H1 (cell line): ENCODE measurements at regions not wholly inside any gene's neighbourhood (a gene's known extent, or its start where the extent isn't known, plus 50 kb on each side); places are given as distances from the start of the nearest gene placed in this dataset.

Experiments
- CTCF ChIA-PET: fragments of 300-600 bp; sonication (Branson Sonifier 250); formaldehyde crosslinking; loops from one replicate; lab custom pipeline; 2021; ENCODE audit not compliant: partially characterized antibody; lab: Charles Lee
- POLR2A ChIA-PET: fragments of 300-600 bp; sonication (Branson Sonifier 250); formaldehyde crosslinking; loops from one replicate; lab custom pipeline; 2021; ENCODE audit warnings: inconsistent platforms; ENCODE audit not compliant: partially characterized antibody; lab: Charles Lee
- DNase-seq, 2 experiments: peaks; one replicate each; pipeline versions ENCODE4 v3.0.0 to v3.0.0-alpha.2; 2010 to 2022; ENCODE audit warnings: low spot score in 2 of 2, low read depth in 1 of 2, mixed read lengths in 1 of 2
- FAIRE-seq: peaks from 2 replicates; lab custom pipeline; 2011; peaks lifted over from hg19 to GRCh38; lab: Jason Lieb, UNC
- H2AFZ ChIP-seq: 2 replicates; pipeline ENCODE4 v1.8.1; 2012; ENCODE audit warnings: low read length, inconsistent platforms
- H2AK5ac ChIP-seq: 2 replicates; pipeline ENCODE4 v1.6.1; 2013; ENCODE audit warnings: low read depth, low read length
- H2BK120ac ChIP-seq: replicated peaks from 2 replicates; pipeline ENCODE3; 2013; ENCODE audit warnings: low read depth, low read length, inconsistent platforms
- H2BK12ac ChIP-seq: 2 replicates; pipeline ENCODE4 v1.6.1; 2013; ENCODE audit warnings: low read depth, low read length
- H2BK15ac ChIP-seq: 2 replicates; pipeline ENCODE4 v1.6.1; 2013; ENCODE audit warnings: low read length
- H2BK20ac ChIP-seq: 2 replicates; pipeline ENCODE4 v1.6.1; 2013; ENCODE audit warnings: low read length
- H2BK5ac ChIP-seq: 2 replicates; pipeline ENCODE4 v1.6.1; 2013; ENCODE audit warnings: low read depth, low read length
- H3K14ac ChIP-seq: 2 replicates; pipeline ENCODE4 v1.6.1; 2013; ENCODE audit warnings: inconsistent platforms; ENCODE audit not compliant: insufficient read length
- H3K18ac ChIP-seq: 2 replicates; pipeline ENCODE4 v1.6.1; 2013; ENCODE audit warnings: low read length; ENCODE audit errors: extremely low read depth
- H3K23ac ChIP-seq: 2 replicates; pipeline ENCODE4 v1.6.1; 2013; ENCODE audit warnings: inconsistent platforms; ENCODE audit not compliant: insufficient read length
- H3K23me2 ChIP-seq: 2 replicates; pipeline ENCODE4 v1.6.1; 2013; ENCODE audit warnings: low read depth, low read length
- H3K27ac ChIP-seq: 2 replicates; pipeline ENCODE4 v1.6.1; 2011; ENCODE audit warnings: low read depth, low read length, inconsistent platforms
- H3K27me3 ChIP-seq, 4 experiments: replicated peaks in 1 of 4; 1 replicate in 1 of 4; 2 replicates in 3 of 4; pipeline versions ENCODE4 v1.6.1 to v1.8.1; 2011 to 2013; ENCODE audit warnings: low read length in 3 of 4, mild to moderate bottlenecking in 3 of 4, inconsistent platforms in 2 of 4, mixed read lengths in 2 of 4, moderate library complexity in 1 of 4; ENCODE audit not compliant: control insufficient read depth in 3 of 4, insufficient read depth in 3 of 4; ENCODE audit errors: extremely low read depth in 1 of 4
- H3K36me3 ChIP-seq, 4 experiments: 2 replicates each; pipeline versions ENCODE4 v1.6.1 to v1.8.1; 2011 to 2013; ENCODE audit warnings: mild to moderate bottlenecking in 4 of 4, low read length in 3 of 4, moderate library complexity in 2 of 4, control low read depth in 1 of 4, inconsistent platforms in 1 of 4; ENCODE audit not compliant: insufficient read depth in 4 of 4, control insufficient read depth in 2 of 4
- H3K4ac ChIP-seq: replicated peaks from 2 replicates; pipeline ENCODE3; 2013; ENCODE audit warnings: low read length, low read depth, mixed read lengths, inconsistent platforms; ENCODE audit not compliant: insufficient read length
- H3K4me1 ChIP-seq, 4 experiments: replicated peaks in 1 of 4; 1 replicate in 1 of 4; 2 replicates in 3 of 4; pipeline versions ENCODE4 v1.6.1 to v1.8.1; 2011 to 2013; ENCODE audit warnings: low read length in 3 of 4, inconsistent platforms in 2 of 4, mixed read lengths in 1 of 4; ENCODE audit not compliant: insufficient read depth in 4 of 4, control insufficient read depth in 3 of 4
- H3K4me2 ChIP-seq, 2 experiments: 2 replicates each; pipeline versions ENCODE4 v1.6.1 to v1.8.1; 2011 to 2013; ENCODE audit warnings: low read depth in 2 of 2, low read length in 2 of 2, control low read depth in 1 of 2, inconsistent platforms in 1 of 2, mild to moderate bottlenecking in 1 of 2; ENCODE audit not compliant: insufficient read depth in 1 of 2
- H3K4me3 ChIP-seq, 4 experiments: fragments of 200-600, 300-600 bp in 1 of 4; sonication (generic), shearing (Covaris generic), sonication (Bioruptor Twin) in 1 of 4; 2 replicates each; pipeline versions ENCODE4 v1.5.1 to v1.8.1; 2011 to 2016; ENCODE audit warnings: low read length in 4 of 4, low read depth in 3 of 4, control low read depth in 2 of 4, inconsistent platforms in 2 of 4, mild to moderate bottlenecking in 2 of 4, mixed read lengths in 1 of 4, moderate library complexity in 1 of 4; ENCODE audit not compliant: insufficient read depth in 2 of 4; ENCODE audit errors: extremely low read depth in 1 of 4
- H3K56ac ChIP-seq: replicated peaks from 2 replicates; pipeline ENCODE3; 2013; ENCODE audit warnings: low read depth, mild to moderate bottlenecking, mixed read lengths, low read length, inconsistent platforms; ENCODE audit not compliant: insufficient read length
- H3K79me1 ChIP-seq: 2 replicates; pipeline ENCODE4 v1.6.1; 2013; ENCODE audit warnings: low read depth, low read length, control low read depth
- H3K79me2 ChIP-seq, 2 experiments: 2 replicates each; pipeline versions ENCODE4 v1.6.1 to v1.8.1; 2012 to 2013; ENCODE audit warnings: low read length in 2 of 2, mild to moderate bottlenecking in 2 of 2, inconsistent platforms in 1 of 2; ENCODE audit not compliant: insufficient read depth in 2 of 2, control insufficient read depth in 1 of 2
- H3K9ac ChIP-seq, 4 experiments: replicated peaks in 1 of 4; 1 replicate in 1 of 4; 2 replicates in 3 of 4; pipeline versions ENCODE4 v1.6.1 to v1.8.1; 2011 to 2013; ENCODE audit warnings: low read depth in 3 of 4, low read length in 3 of 4, control low read depth in 2 of 4, mild to moderate bottlenecking in 2 of 4, moderate library complexity in 2 of 4, inconsistent platforms in 1 of 4; ENCODE audit errors: extremely low read depth in 1 of 4
- H3K9me3 ChIP-seq, 2 experiments: 2 replicates each; pipeline versions ENCODE4 v1.6.1 to v1.8.1; 2012 to 2013; ENCODE audit warnings: mild to moderate bottlenecking in 2 of 2, moderate library complexity in 2 of 2, control low read depth in 1 of 2, inconsistent platforms in 1 of 2, low read depth in 1 of 2, low read length in 1 of 2, mixed read lengths in 1 of 2; ENCODE audit not compliant: insufficient read depth in 2 of 2
- H4K20me1 ChIP-seq, 2 experiments: replicated peaks in 1 of 2; 2 replicates each; pipeline versions ENCODE3 to v1.8.1; 2011 to 2013; ENCODE audit warnings: inconsistent platforms in 2 of 2, low read length in 2 of 2, mild to moderate bottlenecking in 1 of 2; ENCODE audit not compliant: insufficient read depth in 2 of 2, control insufficient read depth in 1 of 2
- H4K5ac ChIP-seq: 2 replicates; pipeline ENCODE4 v1.6.1; 2013; ENCODE audit warnings: low read length, low read depth, mixed read lengths, inconsistent platforms; ENCODE audit not compliant: insufficient read length
- H4K8ac ChIP-seq: 2 replicates; pipeline ENCODE4 v1.8.0; 2013; ENCODE audit warnings: mild to moderate bottlenecking, moderate library complexity, low read length, inconsistent platforms; ENCODE audit not compliant: insufficient read depth; ENCODE audit errors: extremely low read depth
- H4K91ac ChIP-seq: replicated peaks from 2 replicates; pipeline ENCODE3; 2013; ENCODE audit warnings: low read length, mixed read lengths, inconsistent platforms; ENCODE audit not compliant: insufficient read length
- ATF3 ChIP-seq: IDR thresholded peaks from 2 replicates; pipeline ENCODE4 v1.6.1; 2011; ENCODE audit warnings: low read depth, mild to moderate bottlenecking, low read length; ENCODE audit not compliant: insufficient read depth
- EGR1 ChIP-seq: IDR thresholded peaks from 2 replicates; pipeline ENCODE4 v1.6.1; 2011; ENCODE audit warnings: low read depth, low read length, borderline replicate concordance
- EP300 ChIP-seq, 2 experiments: IDR thresholded peaks; 1 replicate in 1 of 2; 2 replicates in 1 of 2; pipeline ENCODE4 v1.6.1; 2011 to 2012; ENCODE audit warnings: low read depth in 2 of 2, low read length in 2 of 2, mild to moderate bottlenecking in 2 of 2, borderline replicate concordance in 1 of 2, inconsistent platforms in 1 of 2, moderate library complexity in 1 of 2
- RNF2 ChIP-seq: fragments of 200-900, 300-1000 bp; sonication (generic); IDR thresholded peaks from 2 replicates; pipeline ENCODE4 v1.7.1; 2016; ENCODE audit warnings: borderline replicate concordance, low read depth, mild to moderate bottlenecking, antibody characterized with exemption, low read length; ENCODE audit not compliant: poor library complexity, severe bottlenecking; ENCODE audit errors: missing control alignments
- SIX5 ChIP-seq: IDR thresholded peaks from 2 replicates; pipeline ENCODE4 v1.6.1; 2011; ENCODE audit warnings: mild to moderate bottlenecking, low read depth, low read length
- TAF7 ChIP-seq: optimal IDR thresholded peaks from 2 replicates; pipeline ENCODE3; 2011; ENCODE audit warnings: low read depth, mild to moderate bottlenecking, inconsistent platforms, low read length, moderate library complexity, borderline replicate concordance
- WGBS, 2 experiments: shearing (Covaris generic) in 1 of 2; methylation state at CpG; one replicate each; pipeline versions ENCODE4 v1.1.6 to v1.1.7; 2013 to 2015; ENCODE audit warnings: low lambda C conversion rate in 2 of 2, mixed read lengths in 2 of 2, inconsistent platforms in 1 of 2, low coverage in 1 of 2, missing lambda C conversion rate in 1 of 2; ENCODE audit not compliant: insufficient replicate concordance in 2 of 2, insufficient coverage in 1 of 2, insufficient read length in 1 of 2; ENCODE audit errors: extremely low coverage in 1 of 2, missing lambda C conversion rate in 1 of 2; 5-methylcytosine and 5-hydroxymethylcytosine counted together

GRCh38 chr5:88051148-88051547 is 217.5 kb downstream of the TMEM161B start:
- no peak for FAIRE-seq
- H2BK120ac ChIP-seq: no peak overlapping the region
- no peak overlapping the region for H3K23ac ChIP-seq
- no peak overlapping the region for H2BK5ac ChIP-seq
- no peak overlapping the region for H3K9ac ChIP-seq
- no peaks in the 10 kb centered on the region for H3K27me3 ChIP-seq
- no peak overlapping the region for H2AK5ac ChIP-seq
- no peak overlapping the region for H3K27ac ChIP-seq
- no peak overlapping the region for H2BK12ac ChIP-seq
- no peak overlapping the region for H2BK15ac ChIP-seq
- CTCF ChIA-PET: no interaction called here
- H2BK20ac ChIP-seq: no peak overlapping the region
- DNase-seq: no peak
- H3K56ac ChIP-seq: no peak overlapping the region
- H3K4me2 ChIP-seq: peak overlapping the region in 1 of 2 experiments; percentile 35; a peak in 2 of 4 replicates
- no peaks in the 10 kb centered on the region for H4K20me1 ChIP-seq
- WGBS, 2 experiments: 87% methylated on average over 2 of the region's 2 CpGs; no CpG with 5 or more reads in 1 of the 2 experiments
- H3K4ac ChIP-seq: no peak overlapping the region
- no peaks in the 10 kb centered on the region for H3K79me1 ChIP-seq
- no peak overlapping the region for H3K4me3 ChIP-seq
- no peaks in the 10 kb centered on the region for H3K79me2 ChIP-seq
- no peak overlapping the region for H4K91ac ChIP-seq
- H3K36me3 ChIP-seq: no peaks in the 10 kb centered on the region
- H3K18ac ChIP-seq: no peak overlapping the region
- no peaks in the 10 kb centered on the region; the same call in 1 of the 2 replicates for H3K23me2 ChIP-seq
- peaks cover 0 to 8% (median 2%) of the 10 kb centered on the region in 4 experiments; a peak in 3 of 7 replicates for H3K4me1 ChIP-seq
- H2AFZ ChIP-seq: no peak overlapping the region
- POLR2A ChIA-PET: no interaction called here
- TF ChIP-seq SIX5 (no peak), EGR1 (no peak), TAF7 (no peak), RNF2 (no peak), EP300 (IDR thresholded peaks at IDR 0.05; ENCODE audit: borderline replicate concordance in 1 of 2, low read depth in 2 of 2, low read length in 2 of 2) (no peak), ATF3 (no peak)
- no peaks in the 10 kb centered on the region for H3K9me3 ChIP-seq
- no peak overlapping the region for H4K8ac ChIP-seq
- H3K14ac ChIP-seq: no peak overlapping the region
- H4K5ac ChIP-seq: no peak overlapping the region
